Testis (tissue), 2 donors: ENCODE measurements at regions not wholly inside any gene's neighbourhood (a gene's known extent, or its start where the extent isn't known, plus 50 kb on each side); places are given as distances from the start of the nearest gene placed in this dataset.

Experiments used
- DNase-seq: peaks from one replicate; pipeline ENCODE4 v3.0.0-alpha.2; 2019
- H3K27ac ChIP-seq, 2 donors: fragments of 200-600 bp; sonication (generic); one replicate each; pipeline ENCODE4 v1.5.1; 2019
- H3K27me3 ChIP-seq: fragments of 200-600 bp; sonication (generic); one replicate; pipeline ENCODE4 v1.5.1; 2019
- H3K36me3 ChIP-seq: fragments of 200-600 bp; sonication (generic); one replicate; pipeline ENCODE4 v1.5.1; 2017; ENCODE audit warnings: low read depth; ENCODE audit errors: missing control alignments
- H3K4me1 ChIP-seq: fragments of 200-600 bp; sonication (generic); one replicate; pipeline ENCODE4 v1.5.1; 2019
- H3K4me3 ChIP-seq, 2 donors: fragments of 200-600 bp; sonication (generic); one replicate each; pipeline ENCODE4 v1.5.1; 2017 to 2019
- H3K9me3 ChIP-seq: fragments of 200-600 bp; sonication (generic); one replicate; pipeline ENCODE4 v1.5.1; 2017
- CTCF ChIP-seq, 3 experiments: fragments of 450-650 bp in 2 of 3; fragments of 200-600 bp in 1 of 3; sonication (generic) in 1 of 3; IDR thresholded peaks; one replicate each; pipeline ENCODE4 v1.5.1; 2016 to 2019; ENCODE audit warnings: antibody characterized with exemption in 3 of 3, mild to moderate bottlenecking in 2 of 3, moderate library complexity in 1 of 3
- POLR2A ChIP-seq: fragments of 450-650 bp; IDR thresholded peaks from one replicate; pipeline ENCODE4 v1.6.1; 2017; ENCODE audit warnings: antibody characterized with exemption, mild to moderate bottlenecking, moderate library complexity
- WGBS, 2 donors: methylation state at CpG; one replicate each; pipeline ENCODE4 v1.1.5; 2018; 5-methylcytosine and 5-hydroxymethylcytosine counted together
- intact Hi-C: fragments of 100-400 bp; cut with DNase I; formaldehyde crosslinking; loops from one replicate; pipeline ENCODE4 v1.15.1; 2023; ENCODE audit warnings: low total_unique reads

- Histone ChIP-seq H3K27ac (no peak overlapping the region), H3K36me3 (no peaks in the 10 kb centered on the region), H3K4me1 (no peaks in the 10 kb centered on the region), H3K27me3 (no peaks in the 10 kb centered on the region), H3K4me3 (no peak overlapping the region), H3K9me3 (no peaks in the 10 kb centered on the region)
- intact Hi-C loops, result no loop called here
- TF ChIP-seq CTCF (IDR thresholded peaks at IDR 0.05) (no peak), POLR2A (no peak)
- 69 to 75% methylated on average over 8 of the region's 8 CpGs for WGBS, 2 donors
- no peak for DNase-seq
Observed at GRCh38 chr1:96971849-96972602, 250.4 kb downstream of the PTBP2 start.

- Histone ChIP-seq H3K27ac (no peak overlapping the region), H3K27me3 (no peaks in the 10 kb centered on the region), H3K9me3 (no peaks in the 10 kb centered on the region), H3K36me3 (no peaks in the 10 kb centered on the region), H3K4me1 (no peaks in the 10 kb centered on the region), H3K4me3 (no peak overlapping the region)
- intact Hi-C loops, result no loop called here
- no peak for TF ChIP-seq CTCF (IDR thresholded peaks at IDR 0.05)
- no peak for TF ChIP-seq POLR2A
- WGBS, 2 donors, result 25% methylated on average over 1 of the region's 1 CpG; no CpG with 5 or more reads in 1 of the 2 donors
- no peak for DNase-seq
Observed at GRCh38 chr1:96973605-96974004, 252.0 kb downstream of the PTBP2 start.

GRCh38 chr1:96978444-96978843 lies 256.9 kb downstream of the PTBP2 start:
- no peak overlapping the region for H3K4me3 ChIP-seq
- TF ChIP-seq CTCF (IDR thresholded peaks at IDR 0.05), result no peak
- TF ChIP-seq POLR2A, result no peak
- intact Hi-C loops, result no loop called here
- H3K9me3 ChIP-seq, result no peaks in the 10 kb centered on the region
- no peak overlapping the region for H3K27ac ChIP-seq
- no peaks in the 10 kb centered on the region for H3K36me3 ChIP-seq
- H3K27me3 ChIP-seq, result no peaks in the 10 kb centered on the region
- DNase-seq, result no peak
- H3K4me1 ChIP-seq, result no peaks in the 10 kb centered on the region
- WGBS, 2 donors, result 87 to 89% methylated on average over 3 of the region's 3 CpGs

GRCh38 chr1:96978901-96979300 lies 257.3 kb downstream of the PTBP2 start:
- intact Hi-C loops, result no loop called here
- Histone ChIP-seq H3K27me3 (no peaks in the 10 kb centered on the region), H3K4me3 (no peak overlapping the region), H3K9me3 (no peaks in the 10 kb centered on the region), H3K36me3 (no peaks in the 10 kb centered on the region), H3K4me1 (no peaks in the 10 kb centered on the region), H3K27ac (no peak overlapping the region)
- TF ChIP-seq CTCF (IDR thresholded peaks at IDR 0.05) (no peak), POLR2A (no peak)
- 73% methylated on average over 4 of the region's 4 CpGs for WGBS, 2 donors
- no peak for DNase-seq
